ENCODE measurements at regions not wholly inside any gene's neighbourhood (a gene's known extent, or its start where the extent isn't known, plus 50 kb on each side); places are given as distances from the start of the nearest gene placed in this dataset.

GRCh38 chr2:236971131-236971821 is 114.4 kb upstream of the COPS8 start:
- peaks cover 44% of the 10 kb centered on the region for H3K4me1 Mint-ChIP-seq

GRCh38 chr2:236971919-236972381 is 113.7 kb upstream of the COPS8 start:
- Mint-ChIP-seq H3K9me3 (no peaks in the 10 kb centered on the region), H3K36me3 (ENCODE audit: low read depth) (no peaks in the 10 kb centered on the region), H3K27me3 (ENCODE audit: low read depth) (no peaks in the 10 kb centered on the region), H3K4me3 (no peak overlapping the region), H3K4me1 (peaks cover 48% of the 10 kb centered on the region), H3K27ac (ENCODE audit: unreplicated experiment) (no peak overlapping the region)
- no peak for TF ChIP-seq CTCF (conservative IDR thresholded peaks at IDR 0.05)
- no peak for DNase-seq (ENCODE audit: low read depth, low spot score)

More at GRCh38 chr2:236971131-236971821, 114.4 kb upstream of the COPS8 start:
- Mint-ChIP-seq H3K36me3 (ENCODE audit: low read depth) (no peaks in the 10 kb centered on the region), H3K27me3 (ENCODE audit: low read depth) (no peaks in the 10 kb centered on the region), H3K9me3 (no peaks in the 10 kb centered on the region), H3K27ac (ENCODE audit: unreplicated experiment) (no peak overlapping the region), H3K4me3 (no peak overlapping the region)
- no peak for TF ChIP-seq CTCF (conservative IDR thresholded peaks at IDR 0.05)
- DNase-seq (ENCODE audit: low read depth, low spot score), result no peak

GRCh38 chr2:236972491-236973342 is 113.0 kb upstream of the COPS8 start:
- TF ChIP-seq CTCF (conservative IDR thresholded peaks at IDR 0.05), result no peak
- DNase-seq (ENCODE audit: low read depth, low spot score), result no peak
- H3K4me3 Mint-ChIP-seq, result no peak overlapping the region
- no peaks in the 10 kb centered on the region for H3K9me3 Mint-ChIP-seq
- peaks cover 56% of the 10 kb centered on the region for H3K4me1 Mint-ChIP-seq
- H3K27ac Mint-ChIP-seq (ENCODE audit: unreplicated experiment), result no peak overlapping the region
- H3K36me3 Mint-ChIP-seq (ENCODE audit: low read depth), result no peaks in the 10 kb centered on the region
- H3K27me3 Mint-ChIP-seq (ENCODE audit: low read depth), result no peaks in the 10 kb centered on the region

- no peak overlapping the region for H3K27ac Mint-ChIP-seq (ENCODE audit: unreplicated experiment)
- H3K4me3 Mint-ChIP-seq, result peak overlapping the region; percentile 62
These were observed 112.2 kb upstream of the COPS8 start for GRCh38 chr2:236973343-236973980.

More at GRCh38 chr2:236973343-236973980, 112.2 kb upstream of the COPS8 start:
- no peak for TF ChIP-seq CTCF (conservative IDR thresholded peaks at IDR 0.05)
- DNase-seq (ENCODE audit: low read depth, low spot score), result no peak
- H3K4me1 Mint-ChIP-seq, result peaks cover 51% of the 10 kb centered on the region
- H3K9me3 Mint-ChIP-seq, result no peaks in the 10 kb centered on the region
- H3K36me3 Mint-ChIP-seq (ENCODE audit: low read depth), result no peaks in the 10 kb centered on the region
- H3K27me3 Mint-ChIP-seq (ENCODE audit: low read depth), result no peaks in the 10 kb centered on the region

Data from neural crest cell (in vitro differentiated cells).